ENCODE measurements at regions not wholly inside any gene's neighbourhood (a gene's known extent, or its start where the extent isn't known, plus 50 kb on each side); places are given as distances from the start of the nearest gene placed in this dataset.
"Not testable (repeated sequence)": the region's sequence is repeated elsewhere in the genome, so short reads cannot be mapped to it uniquely, and the experiment has no call there.

- DNase-seq (ENCODE audit: low spot score) = no peak
These were observed 135.8 kb upstream of the CENPW start for GRCh38 chr6:126204126-126204525.

DNA sequence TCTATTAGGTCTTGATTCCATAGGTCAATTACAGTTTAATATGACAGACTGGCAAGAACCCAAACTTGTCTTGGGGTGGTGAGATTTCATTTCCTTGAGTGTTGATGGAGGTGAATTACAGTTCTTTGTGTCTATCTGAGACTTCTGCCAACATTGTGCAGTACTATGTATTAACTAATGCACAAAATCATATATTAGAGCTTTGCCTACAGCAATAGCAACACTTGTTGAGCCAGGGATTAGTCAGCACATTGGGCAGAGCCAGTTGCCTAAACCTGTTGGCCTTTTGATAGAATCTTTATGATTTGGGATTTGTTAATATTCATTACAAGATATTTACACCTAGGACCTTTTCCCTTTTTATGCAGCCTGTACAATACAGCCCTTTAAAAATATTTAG is 135.3 kb upstream of the CENPW start:
- no peak for DNase-seq (ENCODE audit: low spot score)

DNA sequence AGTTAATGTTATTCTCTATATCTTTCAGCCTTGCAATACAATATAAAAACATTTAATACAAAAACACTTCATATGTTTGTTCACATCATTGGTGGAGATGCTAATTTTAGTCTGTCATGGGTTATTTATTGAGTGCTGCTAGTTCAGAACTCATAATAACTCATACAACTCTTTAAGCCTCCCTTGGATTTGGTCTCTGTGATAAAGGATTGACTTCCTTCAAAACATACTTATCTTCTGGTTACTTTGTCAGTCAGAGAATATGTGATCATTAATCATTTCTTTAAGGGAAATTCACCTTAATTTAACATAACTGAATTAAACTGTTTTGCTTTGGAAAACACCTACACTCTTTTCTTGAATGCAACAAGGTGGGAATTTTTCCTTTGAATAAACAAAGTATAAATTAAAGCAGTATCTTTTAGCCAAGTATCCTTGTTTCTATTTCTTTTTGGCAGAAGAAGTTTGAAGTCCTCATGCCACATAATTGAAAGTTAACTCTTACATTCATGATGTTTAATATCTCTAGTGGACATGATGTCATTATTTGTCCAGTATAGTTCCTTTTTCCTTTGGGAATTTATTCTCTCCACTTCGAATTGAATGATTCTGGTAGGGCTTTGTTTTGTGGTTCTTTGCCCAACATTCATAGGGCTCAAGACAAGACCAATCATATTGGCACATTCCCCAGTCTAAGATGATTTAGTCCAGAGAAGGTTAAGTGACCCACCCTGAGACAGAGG is 133.2 kb upstream of the CENPW start:
- DNase-seq (ENCODE audit: low spot score) = no peak

DNA sequence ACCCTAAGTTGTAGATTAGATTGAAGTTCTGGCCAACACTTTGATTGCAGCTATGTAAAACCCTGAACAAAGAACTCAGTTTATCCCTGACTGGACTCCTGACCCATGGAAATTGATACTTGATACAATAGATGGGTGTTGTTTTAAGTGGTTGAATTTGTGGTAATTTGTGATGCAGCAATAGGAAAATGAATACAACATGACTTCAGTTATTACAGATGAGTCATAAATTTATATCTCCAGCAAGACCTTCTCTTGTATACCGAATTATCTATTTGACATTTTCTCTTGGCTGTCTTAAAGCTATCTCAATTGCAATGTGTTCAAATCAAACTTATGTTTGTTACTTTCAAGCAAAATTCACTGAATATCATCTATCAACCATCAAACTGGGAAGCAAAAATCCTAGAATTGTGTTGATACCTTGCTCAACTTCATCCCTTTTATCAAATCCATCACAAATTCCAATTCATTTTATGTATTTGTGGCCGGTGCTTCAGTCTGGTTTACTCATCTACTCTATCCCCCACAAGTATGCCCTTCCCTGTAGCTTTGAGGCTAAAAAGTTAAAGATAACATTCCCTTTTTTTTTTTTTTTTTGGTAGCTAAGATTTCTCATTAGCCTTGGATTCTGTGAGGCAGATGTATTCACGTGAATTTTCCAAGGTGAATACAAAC is 129.4 kb upstream of the CENPW start:
- DNase-seq (ENCODE audit: low spot score) = no peak

GRCh38 chr6:126217497-126217896 is 122.4 kb upstream of the CENPW start:
- DNase-seq (ENCODE audit: low spot score) = no peak

DNA sequence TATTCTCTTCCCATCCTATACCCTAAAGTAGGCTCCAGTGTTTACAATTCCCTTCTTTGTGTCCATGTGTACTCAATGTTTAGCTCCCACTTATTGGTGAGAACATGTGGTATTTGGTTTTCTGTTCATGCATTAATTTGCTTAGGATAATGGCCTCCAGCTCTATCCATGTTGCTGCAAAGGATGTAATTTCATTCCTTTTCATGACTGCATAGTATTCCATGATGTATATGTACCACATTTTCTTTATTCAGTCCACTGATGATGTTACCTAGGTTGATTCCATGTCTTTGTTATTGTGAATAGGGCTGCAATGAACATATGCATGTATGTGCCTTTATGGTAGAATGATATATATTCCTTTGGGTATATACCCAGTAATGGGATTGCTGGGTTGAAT is 119.0 kb upstream of the CENPW start:
- not testable (repeated sequence) for DNase-seq (ENCODE audit: low spot score)

DNA sequence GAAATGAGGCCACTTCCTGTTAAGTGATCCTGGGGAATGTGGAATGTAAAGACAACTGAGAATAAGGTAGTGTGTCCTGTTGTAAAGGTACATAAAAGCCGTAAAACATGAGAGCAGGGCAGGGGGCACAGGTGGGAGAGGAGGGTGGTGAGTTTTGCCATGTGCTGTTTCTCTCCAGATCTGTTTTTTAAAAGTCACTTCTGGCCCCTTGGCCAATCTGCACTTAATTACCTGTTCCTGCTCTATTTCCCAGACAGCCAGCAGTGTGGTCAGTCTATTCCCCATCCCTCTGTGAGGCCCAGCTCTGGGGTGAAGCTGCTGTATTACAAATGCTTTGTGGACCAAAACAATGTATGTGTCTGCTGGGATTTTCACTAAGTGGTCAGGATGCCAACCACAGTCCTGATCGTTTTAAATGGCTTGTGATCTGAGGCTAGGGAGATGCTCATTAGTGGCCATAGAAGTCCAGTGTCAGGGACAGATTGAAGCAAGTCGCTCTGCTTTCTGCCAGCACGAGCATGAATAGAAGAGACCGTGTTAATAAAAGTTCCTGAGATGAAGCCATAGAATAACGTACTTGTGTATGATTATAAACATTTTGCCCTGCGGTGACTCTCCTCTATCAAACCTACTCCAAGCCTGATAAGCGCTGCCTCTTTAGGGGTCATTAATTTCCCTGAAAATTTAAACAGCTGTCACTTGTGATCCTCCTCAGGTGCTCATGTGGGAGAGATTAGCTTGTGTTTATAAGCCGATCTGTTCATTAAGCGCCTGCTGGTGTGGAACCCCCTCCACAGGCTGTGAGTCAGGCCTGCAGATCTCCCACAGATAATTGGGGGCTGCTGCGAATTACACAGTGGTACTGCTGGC is 111.8 kb upstream of the CENPW start:
- peak; percentile 94 for DNase-seq (ENCODE audit: low spot score)

- no peak for DNase-seq (ENCODE audit: low spot score)
These were observed 107.2 kb upstream of the CENPW start for GRCh38 chr6:126232671-126233070.

- DNase-seq (ENCODE audit: low spot score) = no peak
These were observed 106.7 kb upstream of the CENPW start for GRCh38 chr6:126233192-126233591.

DNA sequence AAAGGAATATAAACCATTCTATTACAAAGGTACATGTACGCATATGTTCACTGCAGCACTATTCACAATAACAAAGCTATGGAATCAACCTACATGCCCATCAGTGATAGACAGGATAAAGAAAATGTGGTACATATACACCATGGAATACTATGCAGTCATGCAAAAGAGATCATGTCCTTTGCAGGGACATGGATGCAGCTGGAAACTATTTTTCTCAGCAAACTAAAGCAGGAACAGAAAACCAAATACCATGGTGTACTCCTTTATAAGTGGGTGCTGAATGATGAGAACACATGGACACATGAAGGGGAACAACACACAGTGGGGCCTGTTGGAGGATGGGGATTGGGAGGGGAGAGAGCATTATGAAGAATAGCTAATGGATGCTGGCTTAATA is 104.6 kb upstream of the CENPW start:
- no peak for DNase-seq (ENCODE audit: low spot score)

DNA sequence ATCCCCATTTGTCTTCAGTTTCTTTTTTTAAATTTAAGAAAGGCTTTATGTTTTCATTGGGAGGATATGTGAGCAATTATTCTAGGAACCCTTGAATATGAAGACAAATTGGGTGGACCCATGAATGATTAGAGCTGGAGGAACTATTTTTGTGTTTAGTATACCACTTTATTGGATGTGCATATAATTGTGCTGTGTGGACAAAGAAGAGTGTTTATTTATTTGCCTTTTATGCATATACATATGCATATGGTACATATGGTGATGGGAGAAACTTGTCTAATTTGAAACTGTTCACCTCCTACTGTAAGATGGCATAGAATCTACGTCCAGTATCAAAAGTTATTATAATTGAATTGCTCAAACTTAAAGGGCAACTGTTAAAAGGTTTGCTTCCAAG is 94.8 kb upstream of the CENPW start:
- no peak for DNase-seq (ENCODE audit: low spot score)

GRCh38 chr6:126252154-126252553 is 87.8 kb upstream of the CENPW start:
- no peak for DNase-seq (ENCODE audit: low spot score)

DNA sequence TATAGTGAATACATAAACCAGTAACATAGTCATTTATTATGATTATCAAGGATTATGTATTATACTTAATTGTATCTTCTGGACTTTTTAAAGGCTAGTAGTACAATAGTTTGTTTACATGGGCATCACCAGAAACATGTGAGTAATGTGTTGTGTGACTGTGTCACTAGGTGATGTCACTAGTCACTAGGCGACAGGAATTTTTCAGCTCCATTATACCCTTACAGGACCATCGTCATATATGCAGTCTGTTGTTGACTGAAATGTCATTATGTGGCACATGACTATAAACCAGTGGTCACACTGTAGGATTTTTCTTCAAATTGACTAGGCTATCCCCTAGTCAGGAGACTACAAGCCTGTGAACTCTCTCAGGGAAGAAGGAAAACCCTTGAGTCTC is 86.5 kb upstream of the CENPW start:
- no peak for DNase-seq (ENCODE audit: low spot score)

DNA sequence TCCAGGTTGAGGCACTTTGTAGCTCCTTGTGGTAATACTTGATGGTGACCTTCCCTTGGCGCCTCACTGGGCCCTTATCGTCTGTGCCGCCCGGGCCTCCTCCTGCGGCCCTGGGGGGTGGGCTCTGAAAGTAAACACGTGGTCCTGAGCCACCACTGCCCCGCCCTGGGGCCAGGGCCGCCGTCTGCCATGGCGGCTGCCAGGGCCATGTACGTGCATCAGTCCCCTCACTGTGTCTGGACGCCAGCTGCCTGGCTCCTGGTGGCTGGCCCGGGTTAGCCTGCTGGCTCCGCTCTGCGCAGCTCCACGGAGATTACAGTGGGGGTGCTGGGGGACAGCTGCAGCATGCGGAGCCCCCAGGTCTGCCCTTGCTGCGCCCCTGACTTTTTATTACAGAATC is 81.8 kb upstream of the CENPW start:
- DNase-seq (ENCODE audit: low spot score) = no peak

GRCh38 chr6:126261792-126262421 is 78.0 kb upstream of the CENPW start:
- DNase-seq (ENCODE audit: low spot score) = no peak

GRCh38 chr6:126264265-126264664 is 75.7 kb upstream of the CENPW start:
- no peak for DNase-seq (ENCODE audit: low spot score)

GRCh38 chr6:126266664-126267063 is 73.3 kb upstream of the CENPW start:
- DNase-seq (ENCODE audit: low spot score) = no peak

DNA sequence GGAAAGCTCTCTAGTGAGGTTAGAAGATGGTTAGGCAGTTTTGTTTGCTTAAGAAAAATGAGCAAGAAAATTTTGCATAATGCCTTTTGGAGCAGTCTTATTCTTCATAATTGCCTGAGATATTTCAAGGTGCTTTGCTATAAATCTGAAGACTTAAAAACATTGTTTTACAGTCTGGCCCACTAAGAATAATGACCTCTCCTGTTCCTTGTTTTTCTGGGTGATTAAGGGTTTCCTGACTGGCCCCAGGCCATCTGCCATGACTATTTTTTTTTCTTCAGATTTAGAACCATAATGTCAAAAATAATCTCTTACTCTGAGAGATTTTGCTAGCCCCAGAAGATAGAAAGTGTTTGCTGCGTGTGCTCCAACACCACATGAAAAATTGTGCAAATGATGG is 72.3 kb upstream of the CENPW start:
- DNase-seq (ENCODE audit: low spot score) = no peak

- peak; percentile 76 for DNase-seq (ENCODE audit: low spot score)
These were observed 71.8 kb upstream of the CENPW start for GRCh38 chr6:126268092-126268491.

- DNase-seq (ENCODE audit: low spot score) = no peak
These were observed 59.6 kb upstream of the CENPW start for GRCh38 chr6:126280287-126280686.

DNA sequence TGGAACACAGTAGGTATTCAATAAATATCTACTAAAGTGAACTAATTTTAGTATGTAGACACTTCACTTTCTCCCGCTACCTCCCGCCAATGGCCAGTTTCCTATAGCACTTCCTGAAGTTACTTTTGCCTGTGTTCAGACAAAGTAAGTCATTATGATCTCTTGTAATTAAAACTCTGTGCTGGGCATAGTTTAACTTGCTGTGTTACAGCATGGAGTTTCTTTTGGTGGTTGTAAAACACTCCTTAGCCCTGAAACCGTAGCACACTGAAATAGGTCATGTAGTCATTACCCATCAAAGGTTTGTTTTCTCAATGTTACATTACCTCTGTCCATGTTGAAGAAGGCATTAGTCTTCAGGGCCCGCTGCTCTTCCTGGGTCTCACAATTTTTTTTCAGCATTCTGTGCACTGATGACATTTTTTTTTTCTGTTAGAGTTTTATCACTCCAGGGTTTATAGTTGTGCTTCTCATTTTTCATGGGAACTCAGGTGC is 54.0 kb upstream of the CENPW start:
- DNase-seq (ENCODE audit: low spot score) = no peak
